Endothelial cell of umbilical vein (primary cell): ENCODE measurements at regions not wholly inside any gene's neighbourhood (a gene's known extent, or its start where the extent isn't known, plus 50 kb on each side); places are given as distances from the start of the nearest gene placed in this dataset.

Experiments
- BruUV-seq: library from RNA; stranded (reverse); fragments of 400-500 nt; replicated peaks from 2 replicates; lab custom pipeline; 2021; lab: Mats Ljungman, UMichigan
- CTCF ChIA-PET: fragments of 300-600, 350-600 bp; sonication (Branson Sonifier 250); formaldehyde crosslinking; loops from one replicate; lab custom pipeline; 2021; ENCODE audit warnings: antibody characterized with exemption, inconsistent platforms; lab: Charles Lee
- POLR2A ChIA-PET: fragments of 300-600, 350-600 bp; sonication (Branson Sonifier 250); formaldehyde crosslinking; loops from one replicate; lab custom pipeline; 2021; ENCODE audit warnings: antibody characterized with exemption, inconsistent platforms; lab: Charles Lee
- DNase-seq: peaks from one replicate; pipeline ENCODE4 v3.0.0-alpha.2; 2011; ENCODE audit warnings: low read depth, low spot score
- FAIRE-seq: peaks from 2 replicates; lab custom pipeline; 2011; peaks lifted over from hg19 to GRCh38; lab: Jason Lieb, UNC
- H2AFZ ChIP-seq: 2 replicates; pipeline ENCODE4 v1.6.0; 2012; ENCODE audit warnings: low read depth, low read length, control low read depth, inconsistent platforms
- H3K27ac ChIP-seq: 2 replicates; pipeline ENCODE4 v1.5.1; 2011; ENCODE audit warnings: low read depth, mild to moderate bottlenecking, control low read depth, low read length, moderate library complexity; ENCODE audit not compliant: insufficient read depth
- H3K27me3 ChIP-seq, 2 experiments: 2 replicates each; pipeline versions ENCODE4 v1.6.0 to v1.6.1; 2011; ENCODE audit warnings: low read length in 2 of 2, mixed read lengths in 1 of 2; ENCODE audit not compliant: control insufficient read depth in 2 of 2, insufficient read depth in 2 of 2
- H3K36me3 ChIP-seq, 2 experiments: 2 replicates in 1 of 2; 3 replicates in 1 of 2; pipeline ENCODE4 v1.5.1; 2011; ENCODE audit warnings: low read length in 2 of 2, mild to moderate bottlenecking in 1 of 2, moderate library complexity in 1 of 2; ENCODE audit not compliant: control insufficient read depth in 2 of 2, insufficient read depth in 2 of 2; ENCODE audit errors: extremely low read depth in 1 of 2
- H3K4me1 ChIP-seq: 3 replicates; pipeline ENCODE4 v1.5.1; 2011; ENCODE audit warnings: mild to moderate bottlenecking, low read length; ENCODE audit not compliant: control insufficient read depth, insufficient read depth; ENCODE audit errors: extremely low read depth
- H3K4me2 ChIP-seq: 2 replicates; pipeline ENCODE4 v1.6.1; 2011; ENCODE audit warnings: low read length, control low read depth, mixed read lengths; ENCODE audit not compliant: insufficient read depth
- H3K4me3 ChIP-seq, 3 experiments: fragments of 200-600 bp in 1 of 3; sonication (generic), shearing (Covaris generic) in 1 of 3; replicated peaks in 1 of 3; 2 replicates each; pipeline ENCODE4 v1.5.1; 2011 to 2016; ENCODE audit warnings: control low read depth in 3 of 3, low read length in 3 of 3, mild to moderate bottlenecking in 2 of 3, inconsistent platforms in 1 of 3, low read depth in 1 of 3, moderate library complexity in 1 of 3; ENCODE audit not compliant: insufficient read depth in 1 of 3
- H3K79me2 ChIP-seq: 2 replicates; pipeline ENCODE4 v1.6.0; 2012; ENCODE audit warnings: low read length, inconsistent platforms; ENCODE audit not compliant: control insufficient read depth, insufficient read depth
- H3K9ac ChIP-seq: replicated peaks from 2 replicates; pipeline ENCODE3; 2011; ENCODE audit warnings: low read length, control low read depth; ENCODE audit not compliant: insufficient read depth; ENCODE audit errors: extremely low read depth
- H3K9me1 ChIP-seq: replicated peaks from 3 replicates; pipeline ENCODE4 v1.6.0; 2011; ENCODE audit warnings: mild to moderate bottlenecking, low read length; ENCODE audit not compliant: control insufficient read depth, insufficient read depth; ENCODE audit errors: extremely low read depth
- H3K9me3 ChIP-seq: replicated peaks from 2 replicates; pipeline ENCODE4 v1.5.1; 2012; ENCODE audit warnings: low read length, inconsistent platforms; ENCODE audit not compliant: control insufficient read depth, insufficient read depth
- H4K20me1 ChIP-seq: replicated peaks from 2 replicates; pipeline ENCODE3; 2011; ENCODE audit warnings: mild to moderate bottlenecking, low read length; ENCODE audit not compliant: control insufficient read depth, insufficient read depth; ENCODE audit errors: extremely low read depth
- EZH2 ChIP-seq: IDR thresholded peaks from 2 replicates; pipeline ENCODE4 v1.6.1; 2012; ENCODE audit warnings: borderline replicate concordance, low read depth, mild to moderate bottlenecking, moderate library complexity, low read length, inconsistent platforms; ENCODE audit not compliant: severe bottlenecking
- FOS ChIP-seq: IDR thresholded peaks from 2 replicates; pipeline ENCODE4 v1.6.1; 2011; ENCODE audit warnings: mild to moderate bottlenecking, low read length, moderate library complexity, borderline replicate concordance; ENCODE audit not compliant: insufficient read depth
- GATA2 ChIP-seq: IDR thresholded peaks from 2 replicates; pipeline ENCODE4 v1.7.0; 2011; ENCODE audit warnings: low read depth, mild to moderate bottlenecking, moderate library complexity, mixed read lengths, low read length; ENCODE audit not compliant: insufficient read length, insufficient read depth
- JUN ChIP-seq: IDR thresholded peaks from 2 replicates; pipeline ENCODE4 v1.6.1; 2011; ENCODE audit warnings: borderline replicate concordance, low read depth; ENCODE audit not compliant: insufficient read length, insufficient read depth
- MYC ChIP-seq: IDR thresholded peaks from one replicate; pipeline ENCODE4 v1.6.1; 2011; ENCODE audit warnings: mild to moderate bottlenecking, low read depth, low read length
- POLR2A ChIP-seq: IDR thresholded peaks from 2 replicates; pipeline ENCODE4 v1.6.1; 2012; ENCODE audit warnings: low read depth, mild to moderate bottlenecking, control low read depth, low read length
- POLR2AphosphoS5 ChIP-seq: IDR thresholded peaks from 2 replicates; pipeline ENCODE4 v1.6.1; 2012; ENCODE audit warnings: low read depth, mild to moderate bottlenecking, control low read depth, low read length, moderate library complexity; ENCODE audit not compliant: insufficient read depth
- dilution Hi-C: fragments of 300-500 bp; cut with MboI; formaldehyde crosslinking; loops from one replicate; pipeline ENCODE4 v1.15.0; 2019; ENCODE audit warnings: low sequenced_read_pairs; ENCODE audit not compliant: extremely low pct_ligation_motif_present
- intact Hi-C: fragments of 100-400 bp; cut with micrococcal nuclease; formaldehyde crosslinking; loops from one replicate; pipeline ENCODE4 v1.10.0; 2022
- TF ChIP-seq, protein P1 (sequence below): IDR thresholded peaks from 2 replicates; pipeline ENCODE4 v1.6.1; 2011; ENCODE audit not compliant: insufficient read depth, insufficient read length
- TF ChIP-seq, protein P2 (sequence below), 2 donors: IDR thresholded peaks; 1 replicate in 1 of 2; 2 replicates in 1 of 2; pipeline ENCODE4 v1.5.1; 2011; ENCODE audit warnings: low read length in 2 of 2, mild to moderate bottlenecking in 2 of 2, moderate library complexity in 2 of 2, control low read depth in 1 of 2, inconsistent platforms in 1 of 2, low read depth in 1 of 2; ENCODE audit not compliant: insufficient read depth in 1 of 2; ENCODE audit errors: extremely low read depth in 1 of 2

DNA sequence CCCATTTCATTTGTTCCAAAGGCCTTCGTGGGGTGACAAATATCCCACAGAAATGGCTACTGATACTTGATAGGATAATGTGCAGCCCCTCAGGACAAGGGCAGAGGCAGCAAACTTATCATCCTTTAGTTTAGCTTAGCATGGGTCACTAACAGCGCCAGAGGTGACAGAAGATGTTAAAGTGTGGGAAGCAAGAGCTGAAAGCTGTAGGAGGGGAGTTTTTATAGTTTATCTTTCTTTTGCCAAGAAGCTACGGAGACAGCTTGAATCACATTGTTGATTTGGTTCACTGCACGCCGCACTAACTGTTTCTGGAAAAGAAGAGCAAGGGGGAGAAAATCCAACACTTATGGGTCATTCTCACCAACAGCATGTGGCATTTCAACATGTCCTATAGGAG is 773.9 kb upstream of the MMS22L start:
- H3K27me3 ChIP-seq = no peaks in the 10 kb centered on the region
- H4K20me1 ChIP-seq = no peaks in the 10 kb centered on the region
- H3K79me2 ChIP-seq = no peaks in the 10 kb centered on the region
- POLR2A ChIA-PET = no interaction called here
- CTCF ChIA-PET = no interaction called here
- H3K4me1 ChIP-seq = no peaks in the 10 kb centered on the region
- no peak for FAIRE-seq
- no peak overlapping the region for H3K27ac ChIP-seq
- DNase-seq = no peak
- no peak overlapping the region for H3K9ac ChIP-seq
- no peak overlapping the region for H3K4me2 ChIP-seq
- dilution Hi-C loops = no loop called here
- intact Hi-C loops = no loop called here
- no peaks in the 10 kb centered on the region for H3K36me3 ChIP-seq
- no TSS peak for BruUV-seq
- TF ChIP-seq FOS (no peak), JUN (no peak), POLR2A (no peak), GATA2 (no peak), MYC (no peak), EZH2 (no peak), POLR2AphosphoS5 (no peak)
- TF ChIP-seq, protein P1, sequence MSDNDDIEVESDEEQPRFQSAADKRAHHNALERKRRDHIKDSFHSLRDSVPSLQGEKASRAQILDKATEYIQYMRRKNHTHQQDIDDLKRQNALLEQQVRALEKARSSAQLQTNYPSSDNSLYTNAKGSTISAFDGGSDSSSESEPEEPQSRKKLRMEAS = no peak
- TF ChIP-seq, protein P2, sequence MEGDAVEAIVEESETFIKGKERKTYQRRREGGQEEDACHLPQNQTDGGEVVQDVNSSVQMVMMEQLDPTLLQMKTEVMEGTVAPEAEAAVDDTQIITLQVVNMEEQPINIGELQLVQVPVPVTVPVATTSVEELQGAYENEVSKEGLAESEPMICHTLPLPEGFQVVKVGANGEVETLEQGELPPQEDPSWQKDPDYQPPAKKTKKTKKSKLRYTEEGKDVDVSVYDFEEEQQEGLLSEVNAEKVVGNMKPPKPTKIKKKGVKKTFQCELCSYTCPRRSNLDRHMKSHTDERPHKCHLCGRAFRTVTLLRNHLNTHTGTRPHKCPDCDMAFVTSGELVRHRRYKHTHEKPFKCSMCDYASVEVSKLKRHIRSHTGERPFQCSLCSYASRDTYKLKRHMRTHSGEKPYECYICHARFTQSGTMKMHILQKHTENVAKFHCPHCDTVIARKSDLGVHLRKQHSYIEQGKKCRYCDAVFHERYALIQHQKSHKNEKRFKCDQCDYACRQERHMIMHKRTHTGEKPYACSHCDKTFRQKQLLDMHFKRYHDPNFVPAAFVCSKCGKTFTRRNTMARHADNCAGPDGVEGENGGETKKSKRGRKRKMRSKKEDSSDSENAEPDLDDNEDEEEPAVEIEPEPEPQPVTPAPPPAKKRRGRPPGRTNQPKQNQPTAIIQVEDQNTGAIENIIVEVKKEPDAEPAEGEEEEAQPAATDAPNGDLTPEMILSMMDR (IDR thresholded peaks at IDR 0.05; ENCODE audit: extremely low read depth in 1 of 2, insufficient read depth in 1 of 2, low read depth in 1 of 2, low read length in 2 of 2) = no peak
- H3K9me3 ChIP-seq = no peaks in the 10 kb centered on the region
- no peak overlapping the region for H2AFZ ChIP-seq
- H3K9me1 ChIP-seq = no peaks in the 10 kb centered on the region
- no peak overlapping the region for H3K4me3 ChIP-seq
